ENCODE measurements at regions not wholly inside any gene's neighbourhood (a gene's known extent, or its start where the extent isn't known, plus 50 kb on each side); places are given as distances from the start of the nearest gene placed in this dataset.

DNA sequence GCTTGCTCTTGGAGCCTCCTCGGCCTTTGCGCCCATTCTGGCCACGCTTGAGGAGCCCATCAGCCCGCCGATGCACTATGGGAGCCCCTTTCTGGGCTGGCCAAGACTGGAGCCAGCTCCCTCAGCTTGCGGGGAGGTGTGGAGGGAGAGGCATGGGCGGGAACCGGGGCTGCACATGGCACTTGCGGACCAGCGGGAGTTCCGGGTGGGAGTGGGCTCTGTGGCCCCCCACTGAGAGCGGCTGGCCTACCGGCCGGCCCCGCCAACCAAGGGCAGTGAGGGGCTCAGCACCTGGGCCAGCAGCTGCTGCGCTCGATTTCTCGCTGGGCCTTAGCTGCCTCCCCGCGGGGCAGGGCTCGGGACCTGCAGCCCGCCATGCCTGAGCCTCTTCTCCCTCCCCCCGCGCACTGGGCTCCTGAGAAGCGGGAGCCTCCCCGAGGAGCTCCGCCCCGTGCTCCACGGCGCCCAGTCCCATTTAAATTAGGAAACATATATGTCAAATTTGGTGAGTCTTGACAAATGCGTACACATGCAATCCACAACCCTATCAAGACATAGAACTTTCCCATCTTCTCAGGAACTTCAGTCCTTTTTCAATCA lies 97.6 kb upstream of the CNTN3 start:
- H3K27me3 Mint-ChIP-seq (ENCODE audit: low read depth in 3 of 3), result no peaks in the 10 kb centered on the region
- no peak overlapping the region for H3K4me3 Mint-ChIP-seq
- DNase-seq, result no peak
- 96% methylated on average over 16 of the region's 31 CpGs for WGBS (ENCODE audit: insufficient coverage)
- no peaks in the 10 kb centered on the region for H3K4me1 Mint-ChIP-seq
- intact Hi-C loops (cut with micrococcal nuclease), result no loop called here
- H3K36me3 Mint-ChIP-seq, result no peaks in the 10 kb centered on the region
- Histone ChIP-seq H3K9ac (ENCODE audit: insufficient read depth, low read length, poor library complexity, severe bottlenecking) (no peak overlapping the region), H3K4me2 (replicated peaks; ENCODE audit: extremely low read depth, low read length, poor library complexity, severe bottlenecking) (no peak overlapping the region), H3K27ac (ENCODE audit: low read depth in 1 of 2, low read length in 2 of 2) (no peak overlapping the region), H3K4me1 (ENCODE audit: control insufficient read depth in 1 of 2, insufficient read depth in 2 of 2, low read length in 2 of 2) (no peaks in the 10 kb centered on the region), H4K20me1 (ENCODE audit: insufficient read depth, low read length) (no peaks in the 10 kb centered on the region), H3K9me3 (replicated peaks in 1 of 2; ENCODE audit: control insufficient read depth in 1 of 2, insufficient read depth in 1 of 2, low read length in 2 of 2) (peaks cover 0 to 16% of the 10 kb centered on the region in 2 donors), H2AFZ (ENCODE audit: insufficient read depth, low read depth, low read length, poor library complexity, severe bottlenecking) (no peak overlapping the region), H3K27me3 (ENCODE audit: control insufficient read depth in 2 of 2, insufficient read depth in 2 of 2, low read length in 2 of 2) (no peaks in the 10 kb centered on the region), H3K79me2 (ENCODE audit: insufficient read depth, low read length) (no peaks in the 10 kb centered on the region), H3K36me3 (replicated peaks in 1 of 2; ENCODE audit: control insufficient read depth in 1 of 2, insufficient read depth in 2 of 2, low read length in 2 of 2) (no peaks in the 10 kb centered on the region), H3K4me3 (replicated peaks in 1 of 3; ENCODE audit: low read depth in 2 of 3, low read length in 3 of 3) (no peak overlapping the region)
- H3K9me3 Mint-ChIP-seq, result peaks cover 2 to 14% (median 11%) of the 10 kb centered on the region in 7 donors
- TF ChIP-seq, protein P1, sequence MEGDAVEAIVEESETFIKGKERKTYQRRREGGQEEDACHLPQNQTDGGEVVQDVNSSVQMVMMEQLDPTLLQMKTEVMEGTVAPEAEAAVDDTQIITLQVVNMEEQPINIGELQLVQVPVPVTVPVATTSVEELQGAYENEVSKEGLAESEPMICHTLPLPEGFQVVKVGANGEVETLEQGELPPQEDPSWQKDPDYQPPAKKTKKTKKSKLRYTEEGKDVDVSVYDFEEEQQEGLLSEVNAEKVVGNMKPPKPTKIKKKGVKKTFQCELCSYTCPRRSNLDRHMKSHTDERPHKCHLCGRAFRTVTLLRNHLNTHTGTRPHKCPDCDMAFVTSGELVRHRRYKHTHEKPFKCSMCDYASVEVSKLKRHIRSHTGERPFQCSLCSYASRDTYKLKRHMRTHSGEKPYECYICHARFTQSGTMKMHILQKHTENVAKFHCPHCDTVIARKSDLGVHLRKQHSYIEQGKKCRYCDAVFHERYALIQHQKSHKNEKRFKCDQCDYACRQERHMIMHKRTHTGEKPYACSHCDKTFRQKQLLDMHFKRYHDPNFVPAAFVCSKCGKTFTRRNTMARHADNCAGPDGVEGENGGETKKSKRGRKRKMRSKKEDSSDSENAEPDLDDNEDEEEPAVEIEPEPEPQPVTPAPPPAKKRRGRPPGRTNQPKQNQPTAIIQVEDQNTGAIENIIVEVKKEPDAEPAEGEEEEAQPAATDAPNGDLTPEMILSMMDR (IDR thresholded peaks at IDR 0.05), result no peak
- H3K27ac Mint-ChIP-seq, result no peak overlapping the region

DNA sequence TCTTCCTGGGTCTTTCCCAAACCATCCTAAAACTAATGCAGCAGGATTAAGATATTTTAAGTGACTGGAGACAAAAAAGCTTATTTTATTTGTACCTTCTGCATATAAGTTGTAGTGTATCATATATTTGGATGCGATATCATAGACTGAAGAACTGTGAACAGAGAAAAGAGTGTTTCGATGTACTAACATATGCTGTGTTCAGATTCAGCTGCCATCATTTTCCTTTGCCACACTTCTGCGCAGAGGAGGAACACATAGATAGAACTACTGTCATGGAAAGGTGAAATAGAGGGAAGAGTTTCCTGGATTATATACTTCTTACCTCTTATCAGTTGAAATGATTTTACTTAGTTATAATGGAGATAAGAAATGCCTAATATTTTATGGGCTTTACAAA lies 95.5 kb upstream of the CNTN3 start:
- no peak overlapping the region for H2AFZ ChIP-seq (ENCODE audit: insufficient read depth, low read depth, low read length, poor library complexity, severe bottlenecking)
- intact Hi-C loops (cut with micrococcal nuclease), result no loop called here
- peaks cover 0 to 16% of the 10 kb centered on the region in 2 donors for H3K9me3 ChIP-seq (replicated peaks in 1 of 2; ENCODE audit: control insufficient read depth in 1 of 2, insufficient read depth in 1 of 2, low read length in 2 of 2)
- no peak overlapping the region for H3K4me3 Mint-ChIP-seq
- no peak overlapping the region for H3K9ac ChIP-seq (ENCODE audit: insufficient read depth, low read length, poor library complexity, severe bottlenecking)
- H3K36me3 ChIP-seq (replicated peaks in 1 of 2; ENCODE audit: control insufficient read depth in 1 of 2, insufficient read depth in 2 of 2, low read length in 2 of 2), result no peaks in the 10 kb centered on the region
- H3K27ac ChIP-seq (ENCODE audit: low read depth in 1 of 2, low read length in 2 of 2), result no peak overlapping the region
- peaks cover 2 to 14% (median 11%) of the 10 kb centered on the region in 7 donors for H3K9me3 Mint-ChIP-seq
- H3K27ac Mint-ChIP-seq, result no peak overlapping the region
- H3K4me2 ChIP-seq (replicated peaks; ENCODE audit: extremely low read depth, low read length, poor library complexity, severe bottlenecking), result no peak overlapping the region
- no peaks in the 10 kb centered on the region for H3K36me3 Mint-ChIP-seq
- no peak for DNase-seq
- H4K20me1 ChIP-seq (ENCODE audit: insufficient read depth, low read length), result no peaks in the 10 kb centered on the region
- TF ChIP-seq, protein P1 (IDR thresholded peaks at IDR 0.05), result no peak
- H3K4me3 ChIP-seq (replicated peaks in 1 of 3; ENCODE audit: low read depth in 2 of 3, low read length in 3 of 3), result no peak overlapping the region
- 60% methylated on average over 1 of the region's 3 CpGs for WGBS (ENCODE audit: insufficient coverage)
- H3K27me3 Mint-ChIP-seq (ENCODE audit: low read depth in 3 of 3), result no peaks in the 10 kb centered on the region
- H3K27me3 ChIP-seq (ENCODE audit: control insufficient read depth in 2 of 2, insufficient read depth in 2 of 2, low read length in 2 of 2), result no peaks in the 10 kb centered on the region
- no peaks in the 10 kb centered on the region for H3K4me1 Mint-ChIP-seq
- H3K4me1 ChIP-seq (ENCODE audit: control insufficient read depth in 1 of 2, insufficient read depth in 2 of 2, low read length in 2 of 2), result no peaks in the 10 kb centered on the region
- no peaks in the 10 kb centered on the region for H3K79me2 ChIP-seq (ENCODE audit: insufficient read depth, low read length)

Measured in CD14-positive monocyte (primary cell).